Breast epithelium (tissue), 4 donors: ENCODE measurements at regions not wholly inside any gene's neighbourhood (a gene's known extent, or its start where the extent isn't known, plus 50 kb on each side); places are given as distances from the start of the nearest gene placed in this dataset.

Source experiments
- DNase-seq, 2 donors: peaks; one replicate each; pipeline ENCODE4 v3.0.0-alpha.2; 2019; ENCODE audit warnings: low spot score in 2 of 2
- H3K27ac ChIP-seq, 2 donors: fragments of 200-600 bp; sonication (generic) in 1 of 2; one replicate each; pipeline ENCODE4 v1.5.1; 2016 to 2019; ENCODE audit warnings: mild to moderate bottlenecking in 1 of 2
- H3K27me3 ChIP-seq, 2 donors: fragments of 200-600 bp; sonication (generic) in 1 of 2; one replicate each; pipeline versions ENCODE4 v1.5.1 to v1.6.0; 2017 to 2019; ENCODE audit warnings: control low read depth in 1 of 2, mild to moderate bottlenecking in 1 of 2
- H3K36me3 ChIP-seq: fragments of 200-600 bp; one replicate; pipeline ENCODE4 v1.5.1; 2019
- H3K4me1 ChIP-seq, 2 donors: fragments of 200-600 bp; sonication (generic); one replicate each; pipeline ENCODE4 v1.5.1; 2016 to 2019; ENCODE audit warnings: control low read depth in 1 of 2
- H3K4me3 ChIP-seq, 3 donors: fragments of 200-600 bp; sonication (generic); 1 replicate in 2 of 3; 2 replicates in 1 of 3; pipeline ENCODE4 v1.5.1; 2016 to 2019; ENCODE audit warnings: mild to moderate bottlenecking in 3 of 3, moderate library complexity in 2 of 3
- H3K9me3 ChIP-seq, 2 donors: fragments of 200-600 bp; sonication (generic) in 1 of 2; one replicate each; pipeline ENCODE4 v1.5.1; 2016 to 2019; ENCODE audit warnings: control low read depth in 1 of 2
- CTCF ChIP-seq, 3 donors: fragments of 450-650 bp; IDR thresholded peaks; one replicate each; pipeline ENCODE4 v1.5.1; 2016 to 2017; ENCODE audit warnings: antibody characterized with exemption in 3 of 3, mild to moderate bottlenecking in 3 of 3, moderate library complexity in 3 of 3
- POLR2A ChIP-seq: fragments of 450-650 bp; IDR thresholded peaks from one replicate; pipeline ENCODE4 v1.6.1; 2016; ENCODE audit warnings: antibody characterized with exemption, mild to moderate bottlenecking, moderate library complexity
- POLR2AphosphoS5 ChIP-seq, 3 donors: sonication (generic); formaldehyde crosslinking; IDR thresholded peaks; one replicate each; pipeline ENCODE4 v1.6.1; 2017; ENCODE audit warnings: antibody characterized with exemption in 3 of 3
- intact Hi-C: fragments of 100-400 bp; cut with DNase I; formaldehyde crosslinking; loops from one replicate; pipeline ENCODE4 v1.15.1; 2023; ENCODE audit warnings: low total_unique reads

DNA sequence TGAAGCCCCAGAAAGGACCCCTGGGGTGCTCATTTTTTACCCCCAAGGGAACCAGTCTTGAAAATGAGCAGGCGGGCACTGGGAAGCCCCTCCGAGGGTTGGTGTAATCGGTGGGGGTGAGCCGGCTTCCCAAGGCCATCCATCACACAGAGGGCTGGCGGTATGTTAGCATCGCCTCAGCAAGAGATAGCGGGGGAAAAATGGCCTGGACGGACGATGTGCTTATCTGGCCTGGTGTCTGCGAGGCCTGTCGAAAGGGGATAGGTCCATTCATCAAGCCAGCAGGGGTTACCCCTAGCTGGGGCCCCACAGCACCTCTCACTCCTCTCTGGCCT is 188.9 kb downstream of the IRF8 start:
- intact Hi-C loops: no loop called here
- Histone ChIP-seq H3K9me3 (no peaks in the 10 kb centered on the region), H3K4me1 (no peaks in the 10 kb centered on the region), H3K27me3 (peaks cover 0 to 30% of the 10 kb centered on the region in 2 donors), H3K36me3 (no peaks in the 10 kb centered on the region), H3K27ac (no peak overlapping the region), H3K4me3 (no peak overlapping the region)
- peak in 1 of 2 donors; percentile 40 for DNase-seq
- TF ChIP-seq POLR2AphosphoS5 (IDR thresholded peaks at IDR 0.05) (no peak), CTCF (IDR thresholded peaks at IDR 0.05) (no peak), POLR2A (no peak)

DNA sequence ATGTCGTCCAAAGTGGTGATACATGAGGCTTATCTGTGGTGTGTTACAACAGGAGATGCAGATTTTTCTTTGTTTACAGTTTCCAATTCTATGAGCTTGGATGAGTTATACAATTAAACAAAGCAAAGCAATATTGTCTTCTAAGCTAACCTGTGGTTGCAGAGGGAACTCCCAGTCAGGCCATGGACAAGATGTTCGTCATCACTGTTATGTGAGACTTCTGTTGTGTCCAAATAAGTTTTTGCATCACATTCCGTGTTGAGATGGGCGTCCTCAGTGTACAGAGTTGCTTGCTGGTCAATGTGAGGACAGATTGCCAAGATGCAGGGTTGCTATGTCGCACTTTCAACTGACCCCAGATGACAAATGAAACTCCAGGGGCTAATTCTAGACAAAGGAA is 189.3 kb downstream of the IRF8 start:
- peak in 1 of 2 donors; percentile 34 for DNase-seq
- H3K4me1 ChIP-seq: no peaks in the 10 kb centered on the region
- no peaks in the 10 kb centered on the region for H3K36me3 ChIP-seq
- H3K27ac ChIP-seq: no peak overlapping the region
- intact Hi-C loops: no loop called here
- H3K9me3 ChIP-seq: no peaks in the 10 kb centered on the region
- TF ChIP-seq CTCF (IDR thresholded peaks at IDR 0.05) (no peak), POLR2A (no peak), POLR2AphosphoS5 (IDR thresholded peaks at IDR 0.05) (no peak)
- peaks cover 0 to 27% of the 10 kb centered on the region in 2 donors for H3K27me3 ChIP-seq
- no peak overlapping the region for H3K4me3 ChIP-seq

GRCh38 chr16:86088816-86089215 is 189.9 kb downstream of the IRF8 start:
- TF ChIP-seq CTCF (IDR thresholded peaks at IDR 0.05) (no peak), POLR2AphosphoS5 (IDR thresholded peaks at IDR 0.05) (no peak), POLR2A (no peak)
- no peaks in the 10 kb centered on the region for H3K9me3 ChIP-seq
- H3K4me3 ChIP-seq: no peak overlapping the region
- peak in 1 of 2 donors; percentile 40 for DNase-seq
- H3K36me3 ChIP-seq: no peaks in the 10 kb centered on the region
- H3K27me3 ChIP-seq: peaks cover 0 to 21% of the 10 kb centered on the region in 2 donors
- no peak overlapping the region for H3K27ac ChIP-seq
- no peaks in the 10 kb centered on the region for H3K4me1 ChIP-seq
- intact Hi-C loops: no loop called here

- intact Hi-C loops: no loop called here
- no peak overlapping the region for H3K4me3 ChIP-seq
- no peaks in the 10 kb centered on the region for H3K36me3 ChIP-seq
- H3K27me3 ChIP-seq: peaks cover 0 to 21% of the 10 kb centered on the region in 2 donors
- no peak for TF ChIP-seq CTCF (IDR thresholded peaks at IDR 0.05)
- TF ChIP-seq POLR2A: no peak
- TF ChIP-seq POLR2AphosphoS5 (IDR thresholded peaks at IDR 0.05): no peak
- H3K4me1 ChIP-seq: no peaks in the 10 kb centered on the region
- H3K9me3 ChIP-seq: no peaks in the 10 kb centered on the region
- no peak overlapping the region for H3K27ac ChIP-seq
- DNase-seq: peak in 1 of 2 donors; percentile 35
These were observed 190.5 kb downstream of the IRF8 start for GRCh38 chr16:86089334-86089900.

DNA sequence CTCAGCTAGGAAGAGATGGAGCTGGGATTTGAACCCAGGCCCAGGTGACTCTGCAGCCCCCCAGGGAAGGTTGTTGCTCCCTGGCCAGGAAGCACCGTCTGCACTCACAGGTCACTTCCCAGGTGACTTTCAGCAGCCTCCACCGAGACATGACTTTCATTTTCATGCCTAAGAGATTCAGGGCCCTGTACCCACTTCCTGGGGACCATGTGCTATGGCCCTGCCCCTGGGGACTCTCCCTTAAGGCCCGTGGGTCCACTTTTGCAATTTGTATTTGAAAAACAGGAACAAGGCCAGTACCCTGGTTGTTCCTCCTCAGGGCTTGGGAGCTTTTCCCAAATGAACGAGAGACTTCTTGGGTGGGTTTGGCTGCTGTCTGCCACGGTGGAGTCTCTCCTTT is 191.0 kb downstream of the IRF8 start:
- Histone ChIP-seq H3K27me3 (peaks cover 0 to 18% of the 10 kb centered on the region in 2 donors), H3K36me3 (no peaks in the 10 kb centered on the region), H3K4me3 (no peak overlapping the region), H3K9me3 (no peaks in the 10 kb centered on the region), H3K4me1 (no peaks in the 10 kb centered on the region), H3K27ac (no peak overlapping the region)
- no peak for TF ChIP-seq POLR2A
- no peak for TF ChIP-seq CTCF (IDR thresholded peaks at IDR 0.05)
- no peak for TF ChIP-seq POLR2AphosphoS5 (IDR thresholded peaks at IDR 0.05)
- DNase-seq: peak in 1 of 2 donors; percentile 7
- intact Hi-C loops: no loop called here
